H1 (cell line): ENCODE measurements at regions not wholly inside any gene's neighbourhood (a gene's known extent, or its start where the extent isn't known, plus 50 kb on each side); places are given as distances from the start of the nearest gene placed in this dataset.

Experiments used
- CTCF ChIA-PET: fragments of 300-600 bp; sonication (Branson Sonifier 250); formaldehyde crosslinking; loops from one replicate; lab custom pipeline; 2021; ENCODE audit not compliant: partially characterized antibody; lab: Charles Lee
- POLR2A ChIA-PET: fragments of 300-600 bp; sonication (Branson Sonifier 250); formaldehyde crosslinking; loops from one replicate; lab custom pipeline; 2021; ENCODE audit warnings: inconsistent platforms; ENCODE audit not compliant: partially characterized antibody; lab: Charles Lee
- DNase-seq, 2 experiments: peaks; one replicate each; pipeline versions ENCODE4 v3.0.0 to v3.0.0-alpha.2; 2010 to 2022; ENCODE audit warnings: low spot score in 2 of 2, low read depth in 1 of 2, mixed read lengths in 1 of 2
- FAIRE-seq: peaks from 2 replicates; lab custom pipeline; 2011; peaks lifted over from hg19 to GRCh38; lab: Jason Lieb, UNC
- H2AFZ ChIP-seq: 2 replicates; pipeline ENCODE4 v1.8.1; 2012; ENCODE audit warnings: low read length, inconsistent platforms
- H2AK5ac ChIP-seq: 2 replicates; pipeline ENCODE4 v1.6.1; 2013; ENCODE audit warnings: low read depth, low read length
- H2BK120ac ChIP-seq: replicated peaks from 2 replicates; pipeline ENCODE3; 2013; ENCODE audit warnings: low read depth, low read length, inconsistent platforms
- H2BK12ac ChIP-seq: 2 replicates; pipeline ENCODE4 v1.6.1; 2013; ENCODE audit warnings: low read depth, low read length
- H2BK15ac ChIP-seq: 2 replicates; pipeline ENCODE4 v1.6.1; 2013; ENCODE audit warnings: low read length
- H2BK20ac ChIP-seq: 2 replicates; pipeline ENCODE4 v1.6.1; 2013; ENCODE audit warnings: low read length
- H2BK5ac ChIP-seq: 2 replicates; pipeline ENCODE4 v1.6.1; 2013; ENCODE audit warnings: low read depth, low read length
- H3K14ac ChIP-seq: 2 replicates; pipeline ENCODE4 v1.6.1; 2013; ENCODE audit warnings: inconsistent platforms; ENCODE audit not compliant: insufficient read length
- H3K18ac ChIP-seq: 2 replicates; pipeline ENCODE4 v1.6.1; 2013; ENCODE audit warnings: low read length; ENCODE audit errors: extremely low read depth
- H3K23ac ChIP-seq: 2 replicates; pipeline ENCODE4 v1.6.1; 2013; ENCODE audit warnings: inconsistent platforms; ENCODE audit not compliant: insufficient read length
- H3K23me2 ChIP-seq: 2 replicates; pipeline ENCODE4 v1.6.1; 2013; ENCODE audit warnings: low read depth, low read length
- H3K27ac ChIP-seq: 2 replicates; pipeline ENCODE4 v1.6.1; 2011; ENCODE audit warnings: low read depth, low read length, inconsistent platforms
- H3K27me3 ChIP-seq, 4 experiments: replicated peaks in 1 of 4; 1 replicate in 1 of 4; 2 replicates in 3 of 4; pipeline versions ENCODE4 v1.6.1 to v1.8.1; 2011 to 2013; ENCODE audit warnings: low read length in 3 of 4, mild to moderate bottlenecking in 3 of 4, inconsistent platforms in 2 of 4, mixed read lengths in 2 of 4, moderate library complexity in 1 of 4; ENCODE audit not compliant: control insufficient read depth in 3 of 4, insufficient read depth in 3 of 4; ENCODE audit errors: extremely low read depth in 1 of 4
- H3K36me3 ChIP-seq, 4 experiments: 2 replicates each; pipeline versions ENCODE4 v1.6.1 to v1.8.1; 2011 to 2013; ENCODE audit warnings: mild to moderate bottlenecking in 4 of 4, low read length in 3 of 4, moderate library complexity in 2 of 4, control low read depth in 1 of 4, inconsistent platforms in 1 of 4; ENCODE audit not compliant: insufficient read depth in 4 of 4, control insufficient read depth in 2 of 4
- H3K4ac ChIP-seq: replicated peaks from 2 replicates; pipeline ENCODE3; 2013; ENCODE audit warnings: low read length, low read depth, mixed read lengths, inconsistent platforms; ENCODE audit not compliant: insufficient read length
- H3K4me1 ChIP-seq, 4 experiments: replicated peaks in 1 of 4; 1 replicate in 1 of 4; 2 replicates in 3 of 4; pipeline versions ENCODE4 v1.6.1 to v1.8.1; 2011 to 2013; ENCODE audit warnings: low read length in 3 of 4, inconsistent platforms in 2 of 4, mixed read lengths in 1 of 4; ENCODE audit not compliant: insufficient read depth in 4 of 4, control insufficient read depth in 3 of 4
- H3K4me2 ChIP-seq, 2 experiments: 2 replicates each; pipeline versions ENCODE4 v1.6.1 to v1.8.1; 2011 to 2013; ENCODE audit warnings: low read depth in 2 of 2, low read length in 2 of 2, control low read depth in 1 of 2, inconsistent platforms in 1 of 2, mild to moderate bottlenecking in 1 of 2; ENCODE audit not compliant: insufficient read depth in 1 of 2
- H3K4me3 ChIP-seq, 4 experiments: fragments of 200-600, 300-600 bp in 1 of 4; sonication (generic), shearing (Covaris generic), sonication (Bioruptor Twin) in 1 of 4; 2 replicates each; pipeline versions ENCODE4 v1.5.1 to v1.8.1; 2011 to 2016; ENCODE audit warnings: low read length in 4 of 4, low read depth in 3 of 4, control low read depth in 2 of 4, inconsistent platforms in 2 of 4, mild to moderate bottlenecking in 2 of 4, mixed read lengths in 1 of 4, moderate library complexity in 1 of 4; ENCODE audit not compliant: insufficient read depth in 2 of 4; ENCODE audit errors: extremely low read depth in 1 of 4
- H3K56ac ChIP-seq: replicated peaks from 2 replicates; pipeline ENCODE3; 2013; ENCODE audit warnings: low read depth, mild to moderate bottlenecking, mixed read lengths, low read length, inconsistent platforms; ENCODE audit not compliant: insufficient read length
- H3K79me1 ChIP-seq: 2 replicates; pipeline ENCODE4 v1.6.1; 2013; ENCODE audit warnings: low read depth, low read length, control low read depth
- H3K79me2 ChIP-seq, 2 experiments: 2 replicates each; pipeline versions ENCODE4 v1.6.1 to v1.8.1; 2012 to 2013; ENCODE audit warnings: low read length in 2 of 2, mild to moderate bottlenecking in 2 of 2, inconsistent platforms in 1 of 2; ENCODE audit not compliant: insufficient read depth in 2 of 2, control insufficient read depth in 1 of 2
- H3K9ac ChIP-seq, 4 experiments: replicated peaks in 1 of 4; 1 replicate in 1 of 4; 2 replicates in 3 of 4; pipeline versions ENCODE4 v1.6.1 to v1.8.1; 2011 to 2013; ENCODE audit warnings: low read depth in 3 of 4, low read length in 3 of 4, control low read depth in 2 of 4, mild to moderate bottlenecking in 2 of 4, moderate library complexity in 2 of 4, inconsistent platforms in 1 of 4; ENCODE audit errors: extremely low read depth in 1 of 4
- H3K9me3 ChIP-seq, 2 experiments: 2 replicates each; pipeline versions ENCODE4 v1.6.1 to v1.8.1; 2012 to 2013; ENCODE audit warnings: mild to moderate bottlenecking in 2 of 2, moderate library complexity in 2 of 2, control low read depth in 1 of 2, inconsistent platforms in 1 of 2, low read depth in 1 of 2, low read length in 1 of 2, mixed read lengths in 1 of 2; ENCODE audit not compliant: insufficient read depth in 2 of 2
- H4K20me1 ChIP-seq, 2 experiments: replicated peaks in 1 of 2; 2 replicates each; pipeline versions ENCODE3 to v1.8.1; 2011 to 2013; ENCODE audit warnings: inconsistent platforms in 2 of 2, low read length in 2 of 2, mild to moderate bottlenecking in 1 of 2; ENCODE audit not compliant: insufficient read depth in 2 of 2, control insufficient read depth in 1 of 2
- H4K5ac ChIP-seq: 2 replicates; pipeline ENCODE4 v1.6.1; 2013; ENCODE audit warnings: low read length, low read depth, mixed read lengths, inconsistent platforms; ENCODE audit not compliant: insufficient read length
- H4K8ac ChIP-seq: 2 replicates; pipeline ENCODE4 v1.8.0; 2013; ENCODE audit warnings: mild to moderate bottlenecking, moderate library complexity, low read length, inconsistent platforms; ENCODE audit not compliant: insufficient read depth; ENCODE audit errors: extremely low read depth
- H4K91ac ChIP-seq: replicated peaks from 2 replicates; pipeline ENCODE3; 2013; ENCODE audit warnings: low read length, mixed read lengths, inconsistent platforms; ENCODE audit not compliant: insufficient read length
- BRCA1 ChIP-seq: IDR thresholded peaks from 2 replicates; pipeline ENCODE4 v1.6.1; 2012; ENCODE audit warnings: low read depth, low read length, improper control_type of control experiment
- CBX8 ChIP-seq: fragments of 300-800, 300-1000 bp; sonication (generic); IDR thresholded peaks from 2 replicates; pipeline ENCODE4 v1.7.1; 2016; ENCODE audit warnings: low read depth, low read length, borderline replicate concordance
- RNF2 ChIP-seq: fragments of 200-900, 300-1000 bp; sonication (generic); IDR thresholded peaks from 2 replicates; pipeline ENCODE4 v1.7.1; 2016; ENCODE audit warnings: borderline replicate concordance, low read depth, mild to moderate bottlenecking, antibody characterized with exemption, low read length; ENCODE audit not compliant: poor library complexity, severe bottlenecking; ENCODE audit errors: missing control alignments
- TCF12 ChIP-seq: IDR thresholded peaks from 2 replicates; pipeline ENCODE4 v1.6.1; 2011; ENCODE audit warnings: low read depth, mild to moderate bottlenecking, low read length
- WGBS, 2 experiments: shearing (Covaris generic) in 1 of 2; methylation state at CpG; one replicate each; pipeline versions ENCODE4 v1.1.6 to v1.1.7; 2013 to 2015; ENCODE audit warnings: low lambda C conversion rate in 2 of 2, mixed read lengths in 2 of 2, inconsistent platforms in 1 of 2, low coverage in 1 of 2, missing lambda C conversion rate in 1 of 2; ENCODE audit not compliant: insufficient replicate concordance in 2 of 2, insufficient coverage in 1 of 2, insufficient read length in 1 of 2; ENCODE audit errors: extremely low coverage in 1 of 2, missing lambda C conversion rate in 1 of 2; 5-methylcytosine and 5-hydroxymethylcytosine counted together

GRCh38 chr10:131844529-131845084, 56.2 kb upstream of the PPP2R2D start:
- H3K79me2 ChIP-seq = no peaks in the 10 kb centered on the region; a peak in 1 of 4 replicates
- H3K27me3 ChIP-seq = no peaks in the 10 kb centered on the region
- ChIA-PET POLR2A (no interaction called here), CTCF (interaction anchor here (0.8 to 1.5 kb wide), 5 partner anchors 14 to 51 kb away, joined by 3 to 6 read pairs (median 4); no protein-coding TSS in a partner anchor)
- no peak overlapping the region for H3K18ac ChIP-seq
- H2BK15ac ChIP-seq = no peak overlapping the region
- H3K4me2 ChIP-seq = no peak overlapping the region
- DNase-seq (peak in 1 of 2 experiments; percentile 22), FAIRE-seq (no peak)
- H3K56ac ChIP-seq = no peak overlapping the region
- peaks cover 3% of the 10 kb centered on the region; the same call in 1 of the 2 replicates for H3K23me2 ChIP-seq
- H2AFZ ChIP-seq = no peak overlapping the region
- H3K9ac ChIP-seq = no peak overlapping the region
- no peak overlapping the region for H3K4ac ChIP-seq
- H2BK12ac ChIP-seq = no peak overlapping the region
- H3K9me3 ChIP-seq = no peaks in the 10 kb centered on the region
- H2BK120ac ChIP-seq = no peak overlapping the region
- H4K91ac ChIP-seq = no peak overlapping the region
- WGBS, 2 experiments = 95% methylated on average over 22 of the region's 22 CpGs; no CpG with 5 or more reads in 1 of the 2 experiments
- no peak overlapping the region for H3K4me3 ChIP-seq
- no peak overlapping the region for H3K23ac ChIP-seq
- no peak overlapping the region for H2AK5ac ChIP-seq
- H3K4me1 ChIP-seq = no peaks in the 10 kb centered on the region; a peak in 1 of 7 replicates
- H3K36me3 ChIP-seq = no peaks in the 10 kb centered on the region; a peak in 1 of 8 replicates
- no peak overlapping the region for H4K8ac ChIP-seq
- H3K14ac ChIP-seq = no peak overlapping the region
- peaks cover 0 to 5% of the 10 kb centered on the region in 2 experiments for H4K20me1 ChIP-seq
- no peak overlapping the region for H3K27ac ChIP-seq
- H3K79me1 ChIP-seq = no peaks in the 10 kb centered on the region
- H2BK5ac ChIP-seq = no peak overlapping the region
- H2BK20ac ChIP-seq = no peak overlapping the region
- no peak overlapping the region for H4K5ac ChIP-seq
- TF ChIP-seq RNF2 (no peak), CBX8 (no peak), BRCA1 (no peak), TCF12 (no peak)
